HG02678 (cell line): ENCODE measurements at regions not wholly inside any gene's neighbourhood (a gene's known extent, or its start where the extent isn't known, plus 50 kb on each side); places are given as distances from the start of the nearest gene placed in this dataset.
"Not testable (repeated sequence)": the region's sequence is repeated elsewhere in the genome, so short reads cannot be mapped to it uniquely, and the experiment has no call there.

Experiments used
- ATAC-seq: cut with Tn5 transposase; IDR thresholded peaks from one replicate; pipeline ENCODE4 v1.9.1; 2021; ENCODE audit warnings: mild to moderate bottlenecking, moderate library complexity; ENCODE audit not compliant: unreplicated experiment

GRCh38 chr21:8455279-8456128 is 2065.9 kb upstream of the TPTE start:
- ATAC-seq, result peak; percentile 59

- ATAC-seq, result peak; percentile 80
Measured at GRCh38 chr21:8464403-8465152, 2056.8 kb upstream of the TPTE start.

GRCh38 chr21:8466642-8467041 is 2054.7 kb upstream of the TPTE start:
- ATAC-seq, result not testable (repeated sequence)
